Chondrocyte (in vitro differentiated cells): ENCODE measurements at regions not wholly inside any gene's neighbourhood (a gene's known extent, or its start where the extent isn't known, plus 50 kb on each side); places are given as distances from the start of the nearest gene placed in this dataset.

Experiments used
- DNase-seq: peaks from one replicate; pipeline ENCODE4 v3.0.0; 2021; ENCODE audit warnings: mixed read lengths, low spot score
- H3K27ac Mint-ChIP-seq: one replicate; pipeline ENCODE4 v1.8.0; 2021; ENCODE audit warnings: mild to moderate bottlenecking, moderate library complexity, mixed read lengths; ENCODE audit not compliant: unreplicated experiment
- H3K27me3 Mint-ChIP-seq: 2 replicates; pipeline ENCODE4 v1.8.0; 2021; ENCODE audit warnings: low read depth, mixed read lengths
- H3K36me3 Mint-ChIP-seq: 2 replicates; pipeline ENCODE4 v1.8.0; 2021; ENCODE audit warnings: low read depth, mixed read lengths
- H3K4me1 Mint-ChIP-seq: 2 replicates; pipeline ENCODE4 v1.8.0; 2021; ENCODE audit warnings: low read depth, mild to moderate bottlenecking, mixed read lengths
- H3K4me3 Mint-ChIP-seq: one replicate; pipeline ENCODE4 v1.8.0; 2021; ENCODE audit warnings: mild to moderate bottlenecking, moderate library complexity, mixed read lengths; ENCODE audit not compliant: unreplicated experiment
- H3K9me3 Mint-ChIP-seq: 2 replicates; pipeline ENCODE4 v1.8.0; 2021; ENCODE audit warnings: low read depth, mixed read lengths
- TF ChIP-seq, protein P1 (sequence below): fragments of 200-600 bp; sonication (generic); IDR thresholded peaks from 2 replicates; pipeline ENCODE4 v1.5.0; 2021; ENCODE audit warnings: antibody characterized with exemption, mild to moderate bottlenecking, moderate library complexity

DNA sequence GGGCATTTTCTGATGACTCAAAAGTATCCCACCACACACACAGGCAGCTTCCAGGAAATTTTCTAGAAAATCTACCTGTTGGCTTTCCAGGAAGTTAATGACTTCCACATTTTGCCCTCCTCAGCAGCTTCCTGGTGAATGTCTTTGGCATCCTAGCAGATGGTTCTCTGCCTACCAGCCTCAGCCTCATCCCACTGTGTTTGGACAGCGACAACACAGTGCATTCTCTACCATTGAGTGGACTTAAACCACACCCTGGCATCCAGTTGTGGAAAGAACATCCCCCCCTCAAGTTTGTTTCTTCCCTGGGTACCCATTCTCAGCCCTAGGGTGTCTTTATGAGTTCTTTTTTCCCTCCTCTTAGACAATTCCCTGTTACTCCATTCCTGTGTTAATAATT lies 50.8 kb upstream of the GADL1 start:
- H3K9me3 Mint-ChIP-seq, result peaks cover 4% of the 10 kb centered on the region
- H3K27me3 Mint-ChIP-seq, result no peaks in the 10 kb centered on the region
- H3K36me3 Mint-ChIP-seq, result peaks cover 2% of the 10 kb centered on the region
- no peak overlapping the region for H3K4me3 Mint-ChIP-seq
- TF ChIP-seq, protein P1, sequence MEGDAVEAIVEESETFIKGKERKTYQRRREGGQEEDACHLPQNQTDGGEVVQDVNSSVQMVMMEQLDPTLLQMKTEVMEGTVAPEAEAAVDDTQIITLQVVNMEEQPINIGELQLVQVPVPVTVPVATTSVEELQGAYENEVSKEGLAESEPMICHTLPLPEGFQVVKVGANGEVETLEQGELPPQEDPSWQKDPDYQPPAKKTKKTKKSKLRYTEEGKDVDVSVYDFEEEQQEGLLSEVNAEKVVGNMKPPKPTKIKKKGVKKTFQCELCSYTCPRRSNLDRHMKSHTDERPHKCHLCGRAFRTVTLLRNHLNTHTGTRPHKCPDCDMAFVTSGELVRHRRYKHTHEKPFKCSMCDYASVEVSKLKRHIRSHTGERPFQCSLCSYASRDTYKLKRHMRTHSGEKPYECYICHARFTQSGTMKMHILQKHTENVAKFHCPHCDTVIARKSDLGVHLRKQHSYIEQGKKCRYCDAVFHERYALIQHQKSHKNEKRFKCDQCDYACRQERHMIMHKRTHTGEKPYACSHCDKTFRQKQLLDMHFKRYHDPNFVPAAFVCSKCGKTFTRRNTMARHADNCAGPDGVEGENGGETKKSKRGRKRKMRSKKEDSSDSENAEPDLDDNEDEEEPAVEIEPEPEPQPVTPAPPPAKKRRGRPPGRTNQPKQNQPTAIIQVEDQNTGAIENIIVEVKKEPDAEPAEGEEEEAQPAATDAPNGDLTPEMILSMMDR, result no peak
- no peak overlapping the region for H3K27ac Mint-ChIP-seq
- H3K4me1 Mint-ChIP-seq, result peaks cover 4% of the 10 kb centered on the region
- DNase-seq, result no peak

DNA sequence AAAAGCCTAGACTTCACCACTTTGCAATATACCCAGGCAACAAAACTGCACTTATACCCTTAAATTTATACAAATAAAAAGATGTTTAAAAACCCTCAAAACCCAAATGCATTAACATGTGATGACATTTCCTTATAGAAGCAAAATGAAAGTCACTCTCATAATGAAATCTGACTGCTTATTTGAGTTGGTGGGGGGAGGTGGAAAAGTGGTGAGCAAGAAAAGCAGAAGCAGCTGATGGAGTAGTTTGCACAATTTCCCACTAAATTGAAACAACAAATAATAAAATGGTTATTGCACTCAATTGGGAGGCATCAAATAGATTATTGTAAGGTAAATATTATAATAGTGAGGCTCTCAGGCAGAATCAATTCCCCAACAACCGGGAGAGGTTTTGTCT lies 54.0 kb upstream of the GADL1 start:
- Mint-ChIP-seq H3K4me3 (no peak overlapping the region), H3K4me1 (peaks cover 4% of the 10 kb centered on the region), H3K36me3 (no peaks in the 10 kb centered on the region), H3K9me3 (no peaks in the 10 kb centered on the region), H3K27ac (no peak overlapping the region), H3K27me3 (no peaks in the 10 kb centered on the region)
- no peak for DNase-seq
- TF ChIP-seq, protein P1, result no peak

DNA sequence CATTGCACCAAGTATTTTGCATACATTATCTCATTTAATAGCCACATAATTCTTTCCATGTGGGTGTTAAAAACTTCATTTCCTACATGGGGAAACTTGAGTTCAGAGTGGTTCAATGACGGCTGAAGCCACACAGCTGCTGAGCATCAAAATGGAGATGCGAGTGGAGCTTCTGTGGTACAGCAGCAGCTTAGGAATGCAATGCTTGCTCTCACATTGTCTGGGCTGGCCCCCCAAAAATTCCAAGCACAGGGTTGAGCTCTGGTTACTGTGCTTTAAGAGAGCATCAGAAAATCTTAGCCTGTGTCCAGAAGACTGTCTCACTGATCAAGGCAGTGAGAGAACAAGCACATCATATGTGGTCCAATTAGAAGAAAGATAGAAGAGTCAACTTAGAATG lies 57.4 kb upstream of the GADL1 start:
- Mint-ChIP-seq H3K27me3 (no peaks in the 10 kb centered on the region), H3K4me1 (no peaks in the 10 kb centered on the region), H3K9me3 (no peaks in the 10 kb centered on the region), H3K27ac (no peak overlapping the region), H3K36me3 (no peaks in the 10 kb centered on the region), H3K4me3 (no peak overlapping the region)
- DNase-seq, result no peak
- TF ChIP-seq, protein P1, result no peak

DNA sequence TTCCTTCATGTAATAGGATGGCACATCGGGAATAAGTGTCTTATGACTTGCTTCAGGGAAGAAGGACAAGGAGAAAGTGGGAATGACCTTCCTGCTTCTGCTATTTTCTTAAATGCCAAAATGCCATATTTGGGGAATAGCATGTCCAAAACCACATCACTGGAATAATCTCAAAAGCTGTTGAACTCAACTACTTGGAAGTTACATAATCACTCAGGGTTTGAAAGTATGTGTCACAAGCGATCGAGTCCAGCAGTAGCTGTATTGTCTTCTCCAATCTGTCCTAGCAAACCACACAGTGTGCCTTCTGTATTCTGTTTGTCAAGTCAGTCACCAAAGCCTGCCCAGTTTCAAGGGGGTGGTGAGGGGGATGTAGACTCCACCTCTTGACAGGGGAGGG lies 58.3 kb upstream of the GADL1 start:
- no peak overlapping the region for H3K4me3 Mint-ChIP-seq
- H3K36me3 Mint-ChIP-seq, result peaks cover 2% of the 10 kb centered on the region
- peaks cover 6% of the 10 kb centered on the region for H3K9me3 Mint-ChIP-seq
- H3K27me3 Mint-ChIP-seq, result no peaks in the 10 kb centered on the region
- DNase-seq, result no peak
- TF ChIP-seq, protein P1, result no peak
- no peak overlapping the region for H3K27ac Mint-ChIP-seq
- no peaks in the 10 kb centered on the region for H3K4me1 Mint-ChIP-seq

DNA sequence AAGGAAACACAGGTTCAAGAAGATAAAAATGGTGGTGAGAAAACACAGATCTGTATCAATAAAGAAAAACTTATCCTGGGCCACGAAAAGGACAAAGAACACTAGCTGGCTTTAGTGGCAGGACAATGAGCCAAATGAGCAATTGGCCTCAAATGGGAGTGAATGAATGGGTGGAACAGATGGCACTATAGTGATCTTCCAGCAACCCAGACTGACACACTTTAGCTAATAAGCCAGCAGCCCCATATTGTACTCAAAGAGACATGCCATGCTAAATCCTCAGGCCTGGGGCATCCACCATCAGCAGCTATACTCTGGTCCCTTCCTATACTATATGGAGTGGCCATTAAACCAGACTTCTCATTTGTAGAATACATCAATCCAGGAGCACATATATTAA lies 60.0 kb upstream of the GADL1 start:
- TF ChIP-seq, protein P1, result no peak
- no peaks in the 10 kb centered on the region for H3K4me1 Mint-ChIP-seq
- no peak overlapping the region for H3K27ac Mint-ChIP-seq
- no peaks in the 10 kb centered on the region for H3K27me3 Mint-ChIP-seq
- peaks cover 19% of the 10 kb centered on the region for H3K9me3 Mint-ChIP-seq
- H3K36me3 Mint-ChIP-seq, result peaks cover 8% of the 10 kb centered on the region
- no peak for DNase-seq
- no peak overlapping the region for H3K4me3 Mint-ChIP-seq
